VCaP (cell line): ENCODE measurements at regions not wholly inside any gene's neighbourhood (a gene's known extent, or its start where the extent isn't known, plus 50 kb on each side); places are given as distances from the start of the nearest gene placed in this dataset.

Source experiments
- H3K27ac ChIP-seq: fragments of 450-650 bp; 2 replicates; pipeline ENCODE4 v1.5.1; 2017
- TF ChIP-seq, protein P1 (sequence below): fragments of 450-650 bp; conservative IDR thresholded peaks from 2 replicates; pipeline ENCODE4 v1.5.1; 2017; ENCODE audit warnings: mild to moderate bottlenecking, moderate library complexity

DNA sequence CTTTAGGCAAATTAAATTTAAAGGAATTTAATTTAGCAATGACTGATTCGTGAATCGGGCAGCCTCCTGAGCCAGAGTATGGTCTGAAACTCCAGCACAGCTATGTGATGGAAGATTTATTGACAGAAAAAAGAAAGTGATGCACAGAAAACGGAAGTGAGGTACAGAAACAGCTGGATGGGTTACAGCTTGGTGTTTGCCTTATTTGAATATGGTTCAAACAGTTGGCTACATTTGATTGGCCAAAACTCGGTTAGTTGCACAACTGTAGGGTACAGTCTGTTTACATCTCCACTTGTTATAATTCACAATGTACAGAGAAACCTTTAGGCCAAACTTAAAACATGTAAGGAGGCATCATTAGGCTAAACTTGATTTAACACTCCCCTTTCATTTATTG is 1716.1 kb upstream of the C9orf72 start:
- TF ChIP-seq, protein P1, sequence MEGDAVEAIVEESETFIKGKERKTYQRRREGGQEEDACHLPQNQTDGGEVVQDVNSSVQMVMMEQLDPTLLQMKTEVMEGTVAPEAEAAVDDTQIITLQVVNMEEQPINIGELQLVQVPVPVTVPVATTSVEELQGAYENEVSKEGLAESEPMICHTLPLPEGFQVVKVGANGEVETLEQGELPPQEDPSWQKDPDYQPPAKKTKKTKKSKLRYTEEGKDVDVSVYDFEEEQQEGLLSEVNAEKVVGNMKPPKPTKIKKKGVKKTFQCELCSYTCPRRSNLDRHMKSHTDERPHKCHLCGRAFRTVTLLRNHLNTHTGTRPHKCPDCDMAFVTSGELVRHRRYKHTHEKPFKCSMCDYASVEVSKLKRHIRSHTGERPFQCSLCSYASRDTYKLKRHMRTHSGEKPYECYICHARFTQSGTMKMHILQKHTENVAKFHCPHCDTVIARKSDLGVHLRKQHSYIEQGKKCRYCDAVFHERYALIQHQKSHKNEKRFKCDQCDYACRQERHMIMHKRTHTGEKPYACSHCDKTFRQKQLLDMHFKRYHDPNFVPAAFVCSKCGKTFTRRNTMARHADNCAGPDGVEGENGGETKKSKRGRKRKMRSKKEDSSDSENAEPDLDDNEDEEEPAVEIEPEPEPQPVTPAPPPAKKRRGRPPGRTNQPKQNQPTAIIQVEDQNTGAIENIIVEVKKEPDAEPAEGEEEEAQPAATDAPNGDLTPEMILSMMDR = no peak
- no peak overlapping the region for H3K27ac ChIP-seq

DNA sequence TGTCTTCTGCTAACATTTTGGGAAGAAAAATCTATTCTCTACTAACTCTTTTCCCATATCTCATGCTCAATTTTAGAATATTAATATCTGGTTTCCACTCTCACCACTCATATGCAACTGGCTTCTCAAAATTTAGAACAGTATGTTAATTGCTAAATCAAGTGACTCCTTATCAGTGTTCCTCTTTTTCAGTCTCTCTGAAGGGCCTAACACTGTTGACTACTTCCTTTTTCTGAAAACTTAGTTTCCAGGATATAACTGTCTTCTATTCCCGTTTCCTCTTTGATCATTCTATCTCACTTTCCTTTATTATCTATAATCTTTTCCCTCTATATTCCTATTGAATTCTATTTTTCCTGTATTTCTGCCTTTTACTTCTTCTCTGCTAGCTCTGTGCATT is 1717.2 kb upstream of the C9orf72 start:
- H3K27ac ChIP-seq = no peak overlapping the region
- TF ChIP-seq, protein P1 = no peak

DNA sequence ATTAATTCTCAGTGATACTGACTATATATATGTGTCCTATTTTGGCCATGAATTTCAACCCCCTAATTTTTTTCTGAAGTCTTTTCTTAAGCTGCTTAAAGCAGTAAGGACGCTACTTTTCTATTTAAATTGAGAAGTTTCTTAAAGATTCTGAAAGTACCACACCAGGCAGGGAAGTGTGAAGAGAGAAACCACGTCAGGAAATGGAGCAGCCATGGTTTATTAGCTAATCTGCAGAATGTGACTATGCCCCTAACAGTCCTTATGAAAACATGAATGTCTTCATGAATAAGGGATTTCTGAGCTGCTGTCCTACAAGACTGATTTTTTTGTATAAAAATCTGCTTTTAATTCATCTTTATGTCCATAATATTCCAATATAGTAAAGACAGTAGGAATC is 1724.3 kb upstream of the C9orf72 start:
- no peak overlapping the region for H3K27ac ChIP-seq
- TF ChIP-seq, protein P1 = no peak

DNA sequence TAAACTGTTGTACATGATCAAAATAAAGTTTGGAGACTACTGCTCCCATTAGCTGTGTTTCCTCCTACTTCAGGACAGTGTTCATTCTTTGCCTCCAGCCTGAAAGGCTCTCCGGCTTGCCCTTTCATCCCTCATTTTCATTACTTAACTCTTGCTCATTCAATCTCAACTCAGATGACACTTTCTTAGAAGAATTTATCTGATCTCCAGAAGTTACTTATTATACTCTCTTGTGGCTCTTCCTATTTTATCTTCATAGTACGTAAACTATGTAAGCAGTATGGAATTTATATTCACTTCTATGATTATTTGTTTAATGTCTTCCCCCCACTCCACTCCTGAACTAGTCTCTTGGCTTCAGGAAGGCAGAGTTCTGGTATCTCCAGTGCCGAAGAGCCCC is 1737.9 kb upstream of the C9orf72 start:
- TF ChIP-seq, protein P1 = no peak

DNA sequence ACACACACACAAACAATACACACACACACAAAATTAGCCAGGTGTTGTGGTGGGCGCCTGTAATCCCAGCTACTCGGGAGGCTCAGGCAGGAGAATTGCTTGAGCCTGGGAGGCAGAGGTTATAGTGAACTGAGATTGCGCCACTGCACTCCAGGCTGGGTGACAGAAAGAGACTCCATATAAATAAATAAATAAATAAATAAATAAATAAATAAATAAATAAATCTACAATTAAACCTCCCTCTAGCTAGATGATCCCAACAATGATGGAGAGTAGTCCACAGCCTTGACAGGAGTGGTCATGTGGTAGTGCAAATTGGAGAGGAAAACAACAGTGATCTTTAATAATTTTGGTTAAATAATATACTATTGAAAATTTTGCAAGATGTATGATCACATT is 1739.0 kb upstream of the C9orf72 start:
- TF ChIP-seq, protein P1 = no peak
- H3K27ac ChIP-seq = no peak overlapping the region

More for the DNA sequence above, 1737.9 kb upstream of the C9orf72 start:
- H3K27ac ChIP-seq = no peak overlapping the region

DNA sequence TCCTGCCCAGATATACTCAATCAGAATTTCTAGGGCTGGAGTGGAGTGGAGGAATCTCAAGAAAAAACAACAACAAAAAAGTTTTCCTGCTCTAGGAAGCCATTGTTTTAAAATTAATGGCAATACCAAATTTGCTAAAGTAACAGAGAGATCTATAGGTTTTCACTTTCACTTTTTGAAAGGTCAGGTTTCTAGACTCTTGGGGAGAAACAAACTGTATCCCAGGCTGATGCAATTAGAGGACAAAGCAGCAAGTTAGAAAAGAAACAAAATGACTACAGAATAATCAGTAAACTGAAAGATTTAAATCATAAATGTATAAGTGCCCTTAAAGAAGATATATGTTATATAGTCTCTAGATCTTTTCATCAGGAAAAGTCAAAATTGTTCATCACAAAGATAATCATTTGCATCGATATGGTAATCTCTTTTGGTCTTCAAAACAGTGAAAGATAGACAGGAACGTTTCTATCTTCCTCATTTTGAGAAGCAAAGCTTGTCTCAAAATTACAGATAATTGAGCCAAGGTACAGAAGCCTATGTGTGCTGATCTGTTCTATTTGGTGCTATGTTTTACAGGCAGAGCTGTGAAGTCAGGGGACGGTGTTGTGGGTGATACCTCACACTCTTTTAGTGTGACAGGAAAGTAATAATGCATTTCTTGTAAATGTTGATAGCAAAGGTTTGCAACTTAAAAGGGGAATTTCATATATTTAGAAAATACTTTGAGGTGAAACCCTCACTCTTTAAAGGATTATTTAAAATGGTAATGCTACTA is 1746.6 kb upstream of the C9orf72 start:
- TF ChIP-seq, protein P1 = no peak

DNA sequence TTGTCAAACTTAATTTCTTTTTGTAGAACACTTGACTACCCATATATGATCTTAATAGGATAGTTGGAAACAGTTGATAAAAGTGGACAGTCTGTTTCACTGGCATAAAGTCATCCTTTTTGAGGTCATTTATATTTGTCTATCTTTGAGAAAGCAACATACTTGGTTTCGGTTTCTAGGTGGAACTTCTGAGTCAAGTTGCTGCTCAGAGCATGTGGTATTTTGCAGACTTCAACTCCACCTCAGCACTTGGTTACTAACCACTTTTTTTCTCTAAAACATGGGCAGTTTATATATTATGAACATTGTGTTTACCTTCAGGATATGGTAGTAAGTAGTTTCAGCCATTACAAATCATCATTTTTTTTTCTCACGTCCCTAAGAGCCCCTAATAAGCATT is 1749.0 kb upstream of the C9orf72 start:
- no peak overlapping the region for H3K27ac ChIP-seq
- TF ChIP-seq, protein P1 = no peak

More for the DNA sequence above, 1746.6 kb upstream of the C9orf72 start:
- H3K27ac ChIP-seq = no peak overlapping the region
